ENCODE measurements at regions not wholly inside any gene's neighbourhood (a gene's known extent, or its start where the extent isn't known, plus 50 kb on each side); places are given as distances from the start of the nearest gene placed in this dataset.

- Histone ChIP-seq H3K4me3 (ENCODE audit: low read depth in 2 of 2, low read length in 1 of 2) (no peak overlapping the region), H3K4me1 (ENCODE audit: control insufficient read depth in 1 of 2, insufficient read depth in 2 of 2, low read depth in 1 of 2, low read length in 1 of 2) (no peaks in the 10 kb centered on the region; a peak in 1 of 4 replicates), H3K79me2 (ENCODE audit: insufficient read depth) (no peaks in the 10 kb centered on the region), H3K9me2 (no peaks in the 10 kb centered on the region), H3K27ac (ENCODE audit: low read depth in 2 of 2, low read length in 1 of 2) (no peak overlapping the region), H3F3A (replicated peaks; ENCODE audit: insufficient read depth) (no peaks in the 10 kb centered on the region), H3K27me3 (ENCODE audit: insufficient read depth) (no peaks in the 10 kb centered on the region), H4K20me1 (ENCODE audit: insufficient read depth) (no peaks in the 10 kb centered on the region), H3K4me2 (no peak overlapping the region), H3K9ac (no peak overlapping the region), H3K9me3 (no peaks in the 10 kb centered on the region), H3K36me3 (replicated peaks in 1 of 2; ENCODE audit: control insufficient read depth in 1 of 2, insufficient read depth in 2 of 2, low read length in 1 of 2) (no peaks in the 10 kb centered on the region), H2AFZ (ENCODE audit: low read depth) (no peak overlapping the region)
- CTCF ChIA-PET: no interaction called here
- TF ChIP-seq RXRA (IDR thresholded peaks at IDR 0.05; ENCODE audit: borderline replicate concordance, low read depth): no peak
- TF ChIP-seq, protein P1, sequence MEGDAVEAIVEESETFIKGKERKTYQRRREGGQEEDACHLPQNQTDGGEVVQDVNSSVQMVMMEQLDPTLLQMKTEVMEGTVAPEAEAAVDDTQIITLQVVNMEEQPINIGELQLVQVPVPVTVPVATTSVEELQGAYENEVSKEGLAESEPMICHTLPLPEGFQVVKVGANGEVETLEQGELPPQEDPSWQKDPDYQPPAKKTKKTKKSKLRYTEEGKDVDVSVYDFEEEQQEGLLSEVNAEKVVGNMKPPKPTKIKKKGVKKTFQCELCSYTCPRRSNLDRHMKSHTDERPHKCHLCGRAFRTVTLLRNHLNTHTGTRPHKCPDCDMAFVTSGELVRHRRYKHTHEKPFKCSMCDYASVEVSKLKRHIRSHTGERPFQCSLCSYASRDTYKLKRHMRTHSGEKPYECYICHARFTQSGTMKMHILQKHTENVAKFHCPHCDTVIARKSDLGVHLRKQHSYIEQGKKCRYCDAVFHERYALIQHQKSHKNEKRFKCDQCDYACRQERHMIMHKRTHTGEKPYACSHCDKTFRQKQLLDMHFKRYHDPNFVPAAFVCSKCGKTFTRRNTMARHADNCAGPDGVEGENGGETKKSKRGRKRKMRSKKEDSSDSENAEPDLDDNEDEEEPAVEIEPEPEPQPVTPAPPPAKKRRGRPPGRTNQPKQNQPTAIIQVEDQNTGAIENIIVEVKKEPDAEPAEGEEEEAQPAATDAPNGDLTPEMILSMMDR (IDR thresholded peaks at IDR 0.05): no peak
- TF ChIP-seq MEF2A (IDR thresholded peaks at IDR 0.05; ENCODE audit: borderline replicate concordance, low read depth): no peak
- TF ChIP-seq CHD2 (IDR thresholded peaks at IDR 0.05; ENCODE audit: low read length, partially characterized antibody): no peak
- no peak for TF ChIP-seq FOXM1 (IDR thresholded peaks at IDR 0.05; ENCODE audit: low read depth)
- no peak for TF ChIP-seq TCF12 (IDR thresholded peaks at IDR 0.05)
- TF ChIP-seq JUND (IDR thresholded peaks at IDR 0.05): no peak
- TF ChIP-seq, protein P2, sequence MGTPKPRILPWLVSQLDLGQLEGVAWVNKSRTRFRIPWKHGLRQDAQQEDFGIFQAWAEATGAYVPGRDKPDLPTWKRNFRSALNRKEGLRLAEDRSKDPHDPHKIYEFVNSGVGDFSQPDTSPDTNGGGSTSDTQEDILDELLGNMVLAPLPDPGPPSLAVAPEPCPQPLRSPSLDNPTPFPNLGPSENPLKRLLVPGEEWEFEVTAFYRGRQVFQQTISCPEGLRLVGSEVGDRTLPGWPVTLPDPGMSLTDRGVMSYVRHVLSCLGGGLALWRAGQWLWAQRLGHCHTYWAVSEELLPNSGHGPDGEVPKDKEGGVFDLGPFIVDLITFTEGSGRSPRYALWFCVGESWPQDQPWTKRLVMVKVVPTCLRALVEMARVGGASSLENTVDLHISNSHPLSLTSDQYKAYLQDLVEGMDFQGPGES (IDR thresholded peaks at IDR 0.05; ENCODE audit: low read depth, low read length): no peak
- TF ChIP-seq POLR2AphosphoS5 (IDR thresholded peaks at IDR 0.05; ENCODE audit: low read depth, low read length): no peak
- TF ChIP-seq TEAD4 (IDR thresholded peaks at IDR 0.05; ENCODE audit: borderline replicate concordance, insufficient read depth): no peak
- TF ChIP-seq, protein P3, sequence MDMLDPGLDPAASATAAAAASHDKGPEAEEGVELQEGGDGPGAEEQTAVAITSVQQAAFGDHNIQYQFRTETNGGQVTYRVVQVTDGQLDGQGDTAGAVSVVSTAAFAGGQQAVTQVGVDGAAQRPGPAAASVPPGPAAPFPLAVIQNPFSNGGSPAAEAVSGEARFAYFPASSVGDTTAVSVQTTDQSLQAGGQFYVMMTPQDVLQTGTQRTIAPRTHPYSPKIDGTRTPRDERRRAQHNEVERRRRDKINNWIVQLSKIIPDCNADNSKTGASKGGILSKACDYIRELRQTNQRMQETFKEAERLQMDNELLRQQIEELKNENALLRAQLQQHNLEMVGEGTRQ (IDR thresholded peaks at IDR 0.05; ENCODE audit: borderline replicate concordance, low read depth, low read length): no peak
- no peak for TF ChIP-seq YY1 (IDR thresholded peaks at IDR 0.05; ENCODE audit: low read depth)
- no peak for TF ChIP-seq SIN3A (IDR thresholded peaks at IDR 0.05; ENCODE audit: borderline replicate concordance, low read depth, low read length)
- POLR2A ChIA-PET: no interaction called here
- no peak for DNase-seq
- 53% methylated on average over 8 of the region's 8 CpGs for WGBS (ENCODE audit: low lambda C conversion rate)
These were observed 199.0 kb upstream of the NR4A3 start for GRCh38 chr9:99622679-99623078.

GRCh38 chr9:99623780-99624364 lies 197.8 kb upstream of the NR4A3 start:
- H3K9ac ChIP-seq: no peak overlapping the region
- no peaks in the 10 kb centered on the region for H3K9me3 ChIP-seq
- H3K79me2 ChIP-seq (ENCODE audit: insufficient read depth): no peaks in the 10 kb centered on the region
- H3K36me3 ChIP-seq (replicated peaks in 1 of 2; ENCODE audit: control insufficient read depth in 1 of 2, insufficient read depth in 2 of 2, low read length in 1 of 2): no peaks in the 10 kb centered on the region
- 69% methylated on average over 3 of the region's 3 CpGs for WGBS (ENCODE audit: low lambda C conversion rate)
- H3F3A ChIP-seq (replicated peaks; ENCODE audit: insufficient read depth): no peaks in the 10 kb centered on the region
- no peak for DNase-seq
- no peak overlapping the region for H3K4me3 ChIP-seq (ENCODE audit: low read depth in 2 of 2, low read length in 1 of 2)
- H4K20me1 ChIP-seq (ENCODE audit: insufficient read depth): no peaks in the 10 kb centered on the region
- ChIA-PET POLR2A (no interaction called here), CTCF (no interaction called here)
- no peaks in the 10 kb centered on the region; a peak in 1 of 4 replicates for H3K4me1 ChIP-seq (ENCODE audit: control insufficient read depth in 1 of 2, insufficient read depth in 2 of 2, low read depth in 1 of 2, low read length in 1 of 2)
- H3K4me2 ChIP-seq: no peak overlapping the region
- H2AFZ ChIP-seq (ENCODE audit: low read depth): no peak overlapping the region
- H3K9me2 ChIP-seq: no peaks in the 10 kb centered on the region
- no peaks in the 10 kb centered on the region for H3K27me3 ChIP-seq (ENCODE audit: insufficient read depth)
- no peak overlapping the region for H3K27ac ChIP-seq (ENCODE audit: low read depth in 2 of 2, low read length in 1 of 2)
- TF ChIP-seq TCF12 (IDR thresholded peaks at IDR 0.05) (no peak), POLR2AphosphoS5 (IDR thresholded peaks at IDR 0.05; ENCODE audit: low read depth, low read length) (no peak), TEAD4 (IDR thresholded peaks at IDR 0.05; ENCODE audit: borderline replicate concordance, insufficient read depth) (no peak), CHD2 (IDR thresholded peaks at IDR 0.05; ENCODE audit: low read length, partially characterized antibody) (no peak), FOXM1 (IDR thresholded peaks at IDR 0.05; ENCODE audit: low read depth) (no peak), FOSL2 (IDR thresholded peaks at IDR 0.05; ENCODE audit: borderline replicate concordance, low read depth) (no peak), RAD21 (IDR thresholded peaks at IDR 0.05; ENCODE audit: low read length) (no peak)
- TF ChIP-seq, protein P4, sequence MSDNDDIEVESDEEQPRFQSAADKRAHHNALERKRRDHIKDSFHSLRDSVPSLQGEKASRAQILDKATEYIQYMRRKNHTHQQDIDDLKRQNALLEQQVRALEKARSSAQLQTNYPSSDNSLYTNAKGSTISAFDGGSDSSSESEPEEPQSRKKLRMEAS (IDR thresholded peaks at IDR 0.05; ENCODE audit: low read depth): no peak
- TF ChIP-seq, protein P1 (IDR thresholded peaks at IDR 0.05): no peak
- TF ChIP-seq, protein P5, sequence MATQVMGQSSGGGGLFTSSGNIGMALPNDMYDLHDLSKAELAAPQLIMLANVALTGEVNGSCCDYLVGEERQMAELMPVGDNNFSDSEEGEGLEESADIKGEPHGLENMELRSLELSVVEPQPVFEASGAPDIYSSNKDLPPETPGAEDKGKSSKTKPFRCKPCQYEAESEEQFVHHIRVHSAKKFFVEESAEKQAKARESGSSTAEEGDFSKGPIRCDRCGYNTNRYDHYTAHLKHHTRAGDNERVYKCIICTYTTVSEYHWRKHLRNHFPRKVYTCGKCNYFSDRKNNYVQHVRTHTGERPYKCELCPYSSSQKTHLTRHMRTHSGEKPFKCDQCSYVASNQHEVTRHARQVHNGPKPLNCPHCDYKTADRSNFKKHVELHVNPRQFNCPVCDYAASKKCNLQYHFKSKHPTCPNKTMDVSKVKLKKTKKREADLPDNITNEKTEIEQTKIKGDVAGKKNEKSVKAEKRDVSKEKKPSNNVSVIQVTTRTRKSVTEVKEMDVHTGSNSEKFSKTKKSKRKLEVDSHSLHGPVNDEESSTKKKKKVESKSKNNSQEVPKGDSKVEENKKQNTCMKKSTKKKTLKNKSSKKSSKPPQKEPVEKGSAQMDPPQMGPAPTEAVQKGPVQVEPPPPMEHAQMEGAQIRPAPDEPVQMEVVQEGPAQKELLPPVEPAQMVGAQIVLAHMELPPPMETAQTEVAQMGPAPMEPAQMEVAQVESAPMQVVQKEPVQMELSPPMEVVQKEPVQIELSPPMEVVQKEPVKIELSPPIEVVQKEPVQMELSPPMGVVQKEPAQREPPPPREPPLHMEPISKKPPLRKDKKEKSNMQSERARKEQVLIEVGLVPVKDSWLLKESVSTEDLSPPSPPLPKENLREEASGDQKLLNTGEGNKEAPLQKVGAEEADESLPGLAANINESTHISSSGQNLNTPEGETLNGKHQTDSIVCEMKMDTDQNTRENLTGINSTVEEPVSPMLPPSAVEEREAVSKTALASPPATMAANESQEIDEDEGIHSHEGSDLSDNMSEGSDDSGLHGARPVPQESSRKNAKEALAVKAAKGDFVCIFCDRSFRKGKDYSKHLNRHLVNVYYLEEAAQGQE (IDR thresholded peaks at IDR 0.05; ENCODE audit: low read depth, low read length): no peak
